GM10266 (cell line): ENCODE measurements at regions not wholly inside any gene's neighbourhood (a gene's known extent, or its start where the extent isn't known, plus 50 kb on each side); places are given as distances from the start of the nearest gene placed in this dataset.

Experiments used
- DNase-seq: peaks from one replicate; pipeline ENCODE4 v3.0.0; 2012; ENCODE audit errors: extremely low spot score
- CTCF ChIP-seq: IDR thresholded peaks from 2 replicates; pipeline ENCODE4 v1.5.1; 2012; ENCODE audit warnings: mild to moderate bottlenecking, low read depth; ENCODE audit not compliant: control insufficient read depth, insufficient read depth; ENCODE audit errors: missing control alignments

GRCh38 chr11:92524542-92524941, 299.9 kb downstream of the FAT3 start:
- DNase-seq, result no peak
- TF ChIP-seq CTCF, result no peak

- no peak for TF ChIP-seq CTCF
- DNase-seq, result no peak
Measured at GRCh38 chr11:92527467-92527866, 302.8 kb downstream of the FAT3 start.

GRCh38 chr11:92528001-92528400, 303.4 kb downstream of the FAT3 start:
- no peak for TF ChIP-seq CTCF

GRCh38 chr11:92531065-92531739, 306.6 kb downstream of the FAT3 start:
- no peak for TF ChIP-seq CTCF
- no peak for DNase-seq

More at GRCh38 chr11:92528001-92528400, 303.4 kb downstream of the FAT3 start:
- DNase-seq, result no peak

- TF ChIP-seq CTCF, result no peak
Measured at GRCh38 chr11:92533657-92534335, 309.2 kb downstream of the FAT3 start.

GRCh38 chr11:92536883-92537282, 312.3 kb downstream of the FAT3 start:
- DNase-seq, result no peak
- no peak for TF ChIP-seq CTCF

More at GRCh38 chr11:92533657-92534335, 309.2 kb downstream of the FAT3 start:
- no peak for DNase-seq

- no peak for DNase-seq
- TF ChIP-seq CTCF, result no peak
Measured at GRCh38 chr11:92540096-92540495, 315.5 kb downstream of the FAT3 start.
